CD4-positive, alpha-beta memory T cell (primary cell): ENCODE measurements at regions not wholly inside any gene's neighbourhood (a gene's known extent, or its start where the extent isn't known, plus 50 kb on each side); places are given as distances from the start of the nearest gene placed in this dataset.
A peak's percentile ranks its signal among the peaks of the same experiment; 100 is the strongest.

Experiments
- CTCF ChIA-PET: fragments of 350-600 bp; sonication (Branson Sonifier 250); formaldehyde crosslinking; loops from one replicate; lab custom pipeline; 2021; ENCODE audit warnings: inconsistent platforms; ENCODE audit not compliant: partially characterized antibody; lab: Charles Lee
- POLR2A ChIA-PET: fragments of 350-600 bp; sonication (Branson Sonifier 250); formaldehyde crosslinking; loops from one replicate; lab custom pipeline; 2021; ENCODE audit not compliant: partially characterized antibody; lab: Charles Lee
- DNase-seq, 5 donors: peaks; one replicate each; pipeline versions ENCODE4 v3.0.0 to v3.0.0-alpha.2; 2020 to 2022; ENCODE audit warnings: mixed read lengths in 1 of 5
- H3K27ac ChIP-seq: one replicate; pipeline ENCODE4 v1.7.0; 2013; ENCODE audit warnings: low read depth, low read length
- H3K27me3 ChIP-seq: 2 replicates; pipeline ENCODE4 v1.7.0; 2013; ENCODE audit warnings: mild to moderate bottlenecking, low read length, moderate library complexity; ENCODE audit not compliant: insufficient read depth
- H3K36me3 ChIP-seq: 2 replicates; pipeline ENCODE4 v1.7.0; 2013; ENCODE audit warnings: mild to moderate bottlenecking, low read length, moderate library complexity; ENCODE audit not compliant: insufficient read depth
- H3K4me1 ChIP-seq: 2 replicates; pipeline ENCODE4 v1.7.0; 2013; ENCODE audit warnings: mild to moderate bottlenecking, low read length, moderate library complexity; ENCODE audit not compliant: insufficient read depth
- H3K4me3 ChIP-seq, 2 donors: one replicate each; pipeline ENCODE4 v1.7.0; 2013; ENCODE audit warnings: low read length in 2 of 2, mild to moderate bottlenecking in 1 of 2
- H3K9me3 ChIP-seq, 2 donors: one replicate each; pipeline ENCODE4 v1.7.0; 2013; ENCODE audit warnings: low read length in 2 of 2, control low read depth in 1 of 2; ENCODE audit not compliant: control insufficient read depth in 1 of 2
- H3K27ac Mint-ChIP-seq, 7 donors: one replicate each; pipeline ENCODE4 v1.8.0; 2020 to 2021; ENCODE audit warnings: mixed read lengths in 7 of 7, mild to moderate bottlenecking in 6 of 7, inconsistent platforms in 3 of 7, moderate library complexity in 3 of 7
- H3K27me3 Mint-ChIP-seq, 2 donors: one replicate each; pipeline ENCODE4 v1.8.0; 2020 to 2021; ENCODE audit warnings: mixed read lengths in 2 of 2
- H3K36me3 Mint-ChIP-seq, 2 donors: one replicate each; pipeline ENCODE4 v1.8.0; 2020 to 2021; ENCODE audit warnings: mixed read lengths in 2 of 2, inconsistent platforms in 1 of 2, mild to moderate bottlenecking in 1 of 2
- H3K4me1 Mint-ChIP-seq, 4 donors: one replicate each; pipeline ENCODE4 v1.8.0; 2020 to 2021; ENCODE audit warnings: mixed read lengths in 4 of 4, mild to moderate bottlenecking in 1 of 4
- H3K4me3 Mint-ChIP-seq, 8 donors: one replicate each; pipeline ENCODE4 v1.8.0; 2020 to 2021; ENCODE audit warnings: mixed read lengths in 8 of 8, mild to moderate bottlenecking in 7 of 8, moderate library complexity in 6 of 8, inconsistent platforms in 3 of 8
- H3K9me3 Mint-ChIP-seq, 8 donors: one replicate each; pipeline ENCODE4 v1.8.0; 2020 to 2021; ENCODE audit warnings: mixed read lengths in 8 of 8, mild to moderate bottlenecking in 5 of 8, inconsistent platforms in 3 of 8, moderate library complexity in 1 of 8
- intact Hi-C: fragments of 100-400 bp; cut with micrococcal nuclease; formaldehyde crosslinking; loops from one replicate; pipeline ENCODE4 v1.15.1; 2023

GRCh38 chr11:95322539-95322938, 91.5 kb upstream of the SESN3 start:
- H3K36me3 Mint-ChIP-seq, result no peaks in the 10 kb centered on the region
- CTCF ChIA-PET, result interaction anchor here (1.0 to 1.2 kb wide), 3 partner anchors 16 to 383 kb away, joined by 3 to 4 read pairs (median 3); no protein-coding TSS in a partner anchor
- intact Hi-C loops, result no loop called here
- H3K4me3 Mint-ChIP-seq, result no peak overlapping the region
- no peaks in the 10 kb centered on the region for H3K27me3 ChIP-seq
- peaks cover 0 to 2% (median 0%) of the 10 kb centered on the region in 8 donors for H3K9me3 Mint-ChIP-seq
- H3K4me1 Mint-ChIP-seq, result peaks cover 0 to 3% (median 0%) of the 10 kb centered on the region in 4 donors
- no peak overlapping the region for H3K27ac Mint-ChIP-seq
- POLR2A ChIA-PET, result no interaction called here
- DNase-seq, result no peak
- H3K9me3 ChIP-seq, result no peaks in the 10 kb centered on the region
- H3K27ac ChIP-seq, result no peak overlapping the region
- no peak overlapping the region for H3K4me3 ChIP-seq
- H3K27me3 Mint-ChIP-seq, result no peaks in the 10 kb centered on the region
- H3K4me1 ChIP-seq, result no peaks in the 10 kb centered on the region
- no peaks in the 10 kb centered on the region for H3K36me3 ChIP-seq

GRCh38 chr11:95318498-95318897, 87.5 kb upstream of the SESN3 start:
- Histone ChIP-seq H3K4me1 (no peaks in the 10 kb centered on the region), H3K27ac (no peak overlapping the region), H3K36me3 (no peaks in the 10 kb centered on the region), H3K27me3 (no peaks in the 10 kb centered on the region), H3K4me3 (no peak overlapping the region), H3K9me3 (no peaks in the 10 kb centered on the region)
- Mint-ChIP-seq H3K4me3 (no peak overlapping the region), H3K36me3 (no peaks in the 10 kb centered on the region), H3K4me1 (peaks cover 0 to 3% (median 0%) of the 10 kb centered on the region in 4 donors), H3K27ac (no peak overlapping the region), H3K27me3 (no peaks in the 10 kb centered on the region), H3K9me3 (peaks cover 0 to 2% (median 0%) of the 10 kb centered on the region in 8 donors)
- intact Hi-C loops, result no loop called here
- CTCF ChIA-PET, result no interaction called here
- DNase-seq, result no peak
- POLR2A ChIA-PET, result no interaction called here

GRCh38 chr11:95308512-95309035, 77.6 kb upstream of the SESN3 start:
- H3K4me1 ChIP-seq, result peaks cover 9% of the 10 kb centered on the region
- Mint-ChIP-seq H3K9me3 (peaks cover 0 to 2% (median 0%) of the 10 kb centered on the region in 8 donors), H3K36me3 (no peaks in the 10 kb centered on the region), H3K4me3 (no peak overlapping the region), H3K27me3 (no peaks in the 10 kb centered on the region), H3K4me1 (peaks cover 4 to 15% (median 7%) of the 10 kb centered on the region in 4 donors), H3K27ac (no peak overlapping the region)
- no peaks in the 10 kb centered on the region for H3K36me3 ChIP-seq
- H3K9me3 ChIP-seq, result no peaks in the 10 kb centered on the region
- ChIA-PET POLR2A (interaction anchor here (1.1 to 1.4 kb wide), 2 partner anchors 77 to 397 kb away, joined by 3 to 8 read pairs; partner anchors contain the start of gene SESN3), CTCF (interaction anchor here (1.0 kb wide), 1 partner anchor 9 kb away, joined by 3 read pairs; no protein-coding TSS in a partner anchor)
- no peak for DNase-seq
- no peaks in the 10 kb centered on the region for H3K27me3 ChIP-seq
- no peak overlapping the region for H3K4me3 ChIP-seq
- intact Hi-C loops, result no loop called here
- H3K27ac ChIP-seq, result no peak overlapping the region

- no peak overlapping the region for H3K27ac ChIP-seq
- H3K4me3 ChIP-seq, result no peak overlapping the region
- Mint-ChIP-seq H3K36me3 (no peaks in the 10 kb centered on the region), H3K27ac (peak overlapping the region in 1 of 7 donors; percentile 52), H3K27me3 (no peaks in the 10 kb centered on the region), H3K4me3 (peak overlapping the region in 1 of 8 donors; percentile 6), H3K4me1 (peaks cover 4 to 15% (median 7%) of the 10 kb centered on the region in 4 donors), H3K9me3 (peaks cover 0 to 2% (median 0%) of the 10 kb centered on the region in 8 donors)
- no peaks in the 10 kb centered on the region for H3K27me3 ChIP-seq
- ChIA-PET POLR2A (interaction anchor here (1.3 kb wide), 1 partner anchor 76 kb away, joined by 4 read pairs; the partner anchor contains the start of gene SESN3), CTCF (interaction anchor here (0.8 to 2.1 kb wide), 2 partner anchors 150 to 398 kb away, joined by 3 to 6 read pairs; no protein-coding TSS in a partner anchor)
- intact Hi-C loops, result no loop called here
- H3K4me1 ChIP-seq, result peaks cover 9% of the 10 kb centered on the region
- H3K36me3 ChIP-seq, result no peaks in the 10 kb centered on the region
- no peaks in the 10 kb centered on the region for H3K9me3 ChIP-seq
- no peak for DNase-seq
Observed at GRCh38 chr11:95307286-95307685, 76.3 kb upstream of the SESN3 start.

GRCh38 chr11:95306801-95307200, 75.8 kb upstream of the SESN3 start:
- H3K4me3 ChIP-seq, result no peak overlapping the region
- H3K9me3 ChIP-seq, result no peaks in the 10 kb centered on the region
- H3K36me3 ChIP-seq, result no peaks in the 10 kb centered on the region
- H3K9me3 Mint-ChIP-seq, result peaks cover 0 to 2% (median 0%) of the 10 kb centered on the region in 8 donors
- H3K4me1 ChIP-seq, result peaks cover 9% of the 10 kb centered on the region
- no peak overlapping the region for H3K27ac ChIP-seq
- H3K27me3 Mint-ChIP-seq, result no peaks in the 10 kb centered on the region
- no peak overlapping the region for H3K4me3 Mint-ChIP-seq
- no peak overlapping the region for H3K27ac Mint-ChIP-seq
- intact Hi-C loops, result no loop called here
- ChIA-PET POLR2A (interaction anchor here (1.3 kb wide), 1 partner anchor 75 kb away, joined by 4 read pairs; the partner anchor contains the start of gene SESN3), CTCF (interaction anchor here (0.8 to 2.1 kb wide), 5 partner anchors 16 to 398 kb away, joined by 3 to 6 read pairs (median 3); no protein-coding TSS in a partner anchor)
- peaks cover 4 to 15% (median 7%) of the 10 kb centered on the region in 4 donors for H3K4me1 Mint-ChIP-seq
- H3K36me3 Mint-ChIP-seq, result no peaks in the 10 kb centered on the region
- no peaks in the 10 kb centered on the region for H3K27me3 ChIP-seq
- no peak for DNase-seq

GRCh38 chr11:95306123-95306522, 75.1 kb upstream of the SESN3 start:
- no peaks in the 10 kb centered on the region for H3K27me3 Mint-ChIP-seq
- H3K4me3 Mint-ChIP-seq, result no peak overlapping the region
- no peaks in the 10 kb centered on the region for H3K36me3 ChIP-seq
- no peak overlapping the region for H3K4me3 ChIP-seq
- intact Hi-C loops, result no loop called here
- no peak overlapping the region for H3K27ac ChIP-seq
- peak overlapping the region in 1 of 7 donors; percentile 11 for H3K27ac Mint-ChIP-seq
- H3K4me1 Mint-ChIP-seq, result peaks cover 4 to 15% (median 7%) of the 10 kb centered on the region in 4 donors
- H3K4me1 ChIP-seq, result peaks cover 9% of the 10 kb centered on the region
- peaks cover 0 to 2% (median 0%) of the 10 kb centered on the region in 8 donors for H3K9me3 Mint-ChIP-seq
- ChIA-PET CTCF (interaction anchor here (0.8 to 2.1 kb wide), 6 partner anchors 17 to 399 kb away, joined by 3 to 6 read pairs (median 3); no protein-coding TSS in a partner anchor), POLR2A (interaction anchor here (0.6 to 1.3 kb wide), 2 partner anchors 75 to 305 kb away, joined by 3 to 4 read pairs; partner anchors contain the start of gene SESN3)
- DNase-seq, result no peak
- no peaks in the 10 kb centered on the region for H3K36me3 Mint-ChIP-seq
- H3K27me3 ChIP-seq, result no peaks in the 10 kb centered on the region
- H3K9me3 ChIP-seq, result no peaks in the 10 kb centered on the region

- H3K27ac ChIP-seq, result no peak overlapping the region
- H3K36me3 ChIP-seq, result no peaks in the 10 kb centered on the region
- DNase-seq, result no peak
- ChIA-PET CTCF (interaction anchor here (1.0 to 2.1 kb wide), 5 partner anchors 17 to 400 kb away, joined by 3 to 6 read pairs (median 3); no protein-coding TSS in a partner anchor), POLR2A (interaction anchor here (0.6 kb wide), 1 partner anchor 305 kb away, joined by 3 read pairs; no protein-coding TSS in a partner anchor)
- no peaks in the 10 kb centered on the region for H3K36me3 Mint-ChIP-seq
- H3K9me3 Mint-ChIP-seq, result peaks cover 0 to 2% (median 0%) of the 10 kb centered on the region in 8 donors
- H3K27me3 ChIP-seq, result no peaks in the 10 kb centered on the region
- peaks cover 9% of the 10 kb centered on the region for H3K4me1 ChIP-seq
- no peaks in the 10 kb centered on the region for H3K9me3 ChIP-seq
- no peaks in the 10 kb centered on the region for H3K27me3 Mint-ChIP-seq
- H3K4me1 Mint-ChIP-seq, result peaks cover 4 to 15% (median 7%) of the 10 kb centered on the region in 4 donors
- no peak overlapping the region for H3K4me3 ChIP-seq
- intact Hi-C loops, result no loop called here
- H3K4me3 Mint-ChIP-seq, result no peak overlapping the region
- peak overlapping the region in 1 of 7 donors; percentile 11 for H3K27ac Mint-ChIP-seq
Observed at GRCh38 chr11:95305705-95306104, 74.7 kb upstream of the SESN3 start.
